SK-N-SH treated with all-trans-retinoic acid at 6 μM for 48 hours (cell line): ENCODE measurements at regions not wholly inside any gene's neighbourhood (a gene's known extent, or its start where the extent isn't known, plus 50 kb on each side); places are given as distances from the start of the nearest gene placed in this dataset.

ENCODE experiments used
- ATAC-seq: fragments of 200-7000 bp; cut with Tn5 transposase; 3 replicates; pipeline ENCODE4 v1.9.1; 2020; ENCODE audit warnings: mild to moderate bottlenecking, moderate library complexity
- ARNTL ChIP-seq: fragments of 450-650 bp; formaldehyde crosslinking; IDR thresholded peaks from 2 replicates; pipeline ENCODE4 v1.5.0; 2020; ENCODE audit warnings: low read depth, mild to moderate bottlenecking, moderate library complexity, borderline replicate concordance
- BACH2 ChIP-seq: fragments of 250-450 bp; sonication (Bioruptor Pico); IDR thresholded peaks from 2 replicates; pipeline ENCODE4 v1.9.0; 2021; ENCODE audit warnings: mild to moderate bottlenecking, borderline replicate concordance
- CREB5 ChIP-seq: fragments of 250-450 bp; sonication (Bioruptor Pico); IDR thresholded peaks from 2 replicates; pipeline ENCODE4 v1.5.1; 2020; ENCODE audit warnings: low read depth, mild to moderate bottlenecking, moderate library complexity
- CSDC2 ChIP-seq: fragments of 250-450 bp; sonication (Bioruptor Pico); IDR thresholded peaks from 2 replicates; pipeline ENCODE4 v1.5.0; 2020; ENCODE audit warnings: mild to moderate bottlenecking, moderate library complexity
- ESRRG ChIP-seq: fragments of 250-450 bp; sonication (Bioruptor Pico); IDR thresholded peaks from 2 replicates; pipeline ENCODE4 v1.6.1; 2021; ENCODE audit warnings: mild to moderate bottlenecking
- GLIS3 ChIP-seq: fragments of 250-450 bp; sonication (Bioruptor Pico); IDR thresholded peaks from 2 replicates; pipeline ENCODE4 v1.5.0; 2020; ENCODE audit warnings: mild to moderate bottlenecking, moderate library complexity
- OSR1 ChIP-seq: fragments of 250-450 bp; sonication (Bioruptor Pico); IDR thresholded peaks from 2 replicates; pipeline ENCODE4 v1.8.0; 2022; ENCODE audit warnings: moderate library complexity, mild to moderate bottlenecking, inconsistent platforms
- PATZ1 ChIP-seq: fragments of 250-450 bp; sonication (Bioruptor Pico); IDR thresholded peaks from 2 replicates; pipeline ENCODE4 v1.8.0; 2020; ENCODE audit warnings: mild to moderate bottlenecking, moderate library complexity, borderline replicate concordance
- POU6F1 ChIP-seq: fragments of 250-450 bp; sonication (Bioruptor Pico); IDR thresholded peaks from 2 replicates; pipeline ENCODE4 v1.8.0; 2021; ENCODE audit warnings: low read depth, mild to moderate bottlenecking, moderate library complexity, borderline replicate concordance
- PPARA ChIP-seq: fragments of 250-450 bp; sonication (Bioruptor Pico); IDR thresholded peaks from 2 replicates; pipeline ENCODE4 v1.5.0; 2020; ENCODE audit warnings: mild to moderate bottlenecking, borderline replicate concordance
- RARB ChIP-seq: fragments of 250-450 bp; sonication (Bioruptor Pico); IDR thresholded peaks from 2 replicates; pipeline ENCODE4 v1.8.0; 2021; ENCODE audit warnings: mild to moderate bottlenecking, moderate library complexity
- SNAI2 ChIP-seq: fragments of 250-450 bp; sonication (Bioruptor Pico); IDR thresholded peaks from 2 replicates; pipeline ENCODE4 v1.5.0; 2020; ENCODE audit warnings: mild to moderate bottlenecking, moderate library complexity
- TCF4 ChIP-seq: fragments of 250-450 bp; sonication (Bioruptor Pico); IDR thresholded peaks from 2 replicates; pipeline ENCODE4 v1.8.0; 2021; ENCODE audit warnings: mild to moderate bottlenecking, moderate library complexity, borderline replicate concordance
- TOX ChIP-seq: fragments of 250-450 bp; sonication (Bioruptor Pico); IDR thresholded peaks from 2 replicates; pipeline ENCODE4 v1.8.0; 2021; ENCODE audit warnings: mild to moderate bottlenecking, moderate library complexity, borderline replicate concordance
- TSHZ2 ChIP-seq: fragments of 250-450 bp; sonication (Bioruptor Pico); IDR thresholded peaks from 2 replicates; pipeline ENCODE4 v1.5.0; 2020; ENCODE audit warnings: mild to moderate bottlenecking, moderate library complexity
- ZC3H10 ChIP-seq: fragments of 250-450 bp; sonication (Bioruptor Pico); IDR thresholded peaks from 2 replicates; pipeline ENCODE4 v1.5.1; 2021; ENCODE audit warnings: mild to moderate bottlenecking, moderate library complexity
- ZFP3 ChIP-seq: fragments of 250-450 bp; sonication (Bioruptor Pico); IDR thresholded peaks from 2 replicates; pipeline ENCODE4 v1.5.0; 2020; ENCODE audit warnings: mild to moderate bottlenecking, moderate library complexity
- ZFP30 ChIP-seq: fragments of 450-650 bp; formaldehyde crosslinking; IDR thresholded peaks from 2 replicates; pipeline ENCODE4 v1.5.0; 2022; ENCODE audit warnings: mild to moderate bottlenecking, moderate library complexity
- ZNF565 ChIP-seq: fragments of 450-650 bp; formaldehyde crosslinking; conservative IDR thresholded peaks from 2 replicates; pipeline ENCODE4 v1.5.0; 2020; ENCODE audit warnings: low read depth, mild to moderate bottlenecking, moderate library complexity
- ZNF70 ChIP-seq: fragments of 450-650 bp; formaldehyde crosslinking; IDR thresholded peaks from 2 replicates; pipeline ENCODE4 v1.5.0; 2020; ENCODE audit warnings: mild to moderate bottlenecking, moderate library complexity
- ZNF8 ChIP-seq: fragments of 450-650 bp; formaldehyde crosslinking; IDR thresholded peaks from 2 replicates; pipeline ENCODE4 v1.5.0; 2020; ENCODE audit warnings: mild to moderate bottlenecking, moderate library complexity
- TF ChIP-seq, protein P1 (sequence below): fragments of 250-450 bp; sonication (Bioruptor Pico); IDR thresholded peaks from 2 replicates; pipeline ENCODE4 v1.5.1; 2021; ENCODE audit warnings: mild to moderate bottlenecking, moderate library complexity

GRCh38 chr2:128665113-128665512, 346.4 kb upstream of the HS6ST1 start (continued):
- TF ChIP-seq CREB5 (CRISPR knock-in tag) (no peak), TCF4 (CRISPR knock-in tag) (no peak), PPARA (CRISPR knock-in tag) (no peak), ESRRG (CRISPR knock-in tag) (no peak), GLIS3 (no peak), ZNF8 (no peak)

GRCh38 chr2:128666596-128666995, 347.9 kb upstream of the HS6ST1 start:
- TF ChIP-seq POU6F1 (CRISPR knock-in tag) (no peak), OSR1 (CRISPR knock-in tag) (no peak), PPARA (CRISPR knock-in tag) (no peak), ZNF565 (CRISPR knock-in tag) (no peak), TCF4 (CRISPR knock-in tag) (no peak), ZC3H10 (CRISPR knock-in tag) (no peak), PATZ1 (CRISPR knock-in tag) (no peak), ARNTL (CRISPR knock-in tag) (no peak), ZNF8 (no peak), CSDC2 (no peak), ZFP3 (CRISPR knock-in tag) (no peak), TSHZ2 (CRISPR knock-in tag) (no peak), SNAI2 (no peak), ZFP30 (CRISPR knock-in tag) (no peak), GLIS3 (no peak), ZNF70 (CRISPR knock-in tag) (no peak), RARB (CRISPR knock-in tag) (no peak), CREB5 (CRISPR knock-in tag) (no peak)
- TF ChIP-seq, protein P1, sequence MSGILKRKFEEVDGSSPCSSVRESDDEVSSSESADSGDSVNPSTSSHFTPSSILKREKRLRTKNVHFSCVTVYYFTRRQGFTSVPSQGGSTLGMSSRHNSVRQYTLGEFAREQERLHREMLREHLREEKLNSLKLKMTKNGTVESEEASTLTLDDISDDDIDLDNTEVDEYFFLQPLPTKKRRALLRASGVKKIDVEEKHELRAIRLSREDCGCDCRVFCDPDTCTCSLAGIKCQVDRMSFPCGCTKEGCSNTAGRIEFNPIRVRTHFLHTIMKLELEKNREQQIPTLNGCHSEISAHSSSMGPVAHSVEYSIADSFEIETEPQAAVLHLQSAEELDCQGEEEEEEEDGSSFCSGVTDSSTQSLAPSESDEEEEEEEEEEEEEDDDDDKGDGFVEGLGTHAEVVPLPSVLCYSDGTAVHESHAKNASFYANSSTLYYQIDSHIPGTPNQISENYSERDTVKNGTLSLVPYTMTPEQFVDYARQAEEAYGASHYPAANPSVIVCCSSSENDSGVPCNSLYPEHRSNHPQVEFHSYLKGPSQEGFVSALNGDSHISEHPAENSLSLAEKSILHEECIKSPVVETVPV (CRISPR knock-in tag), result no peak

DNA sequence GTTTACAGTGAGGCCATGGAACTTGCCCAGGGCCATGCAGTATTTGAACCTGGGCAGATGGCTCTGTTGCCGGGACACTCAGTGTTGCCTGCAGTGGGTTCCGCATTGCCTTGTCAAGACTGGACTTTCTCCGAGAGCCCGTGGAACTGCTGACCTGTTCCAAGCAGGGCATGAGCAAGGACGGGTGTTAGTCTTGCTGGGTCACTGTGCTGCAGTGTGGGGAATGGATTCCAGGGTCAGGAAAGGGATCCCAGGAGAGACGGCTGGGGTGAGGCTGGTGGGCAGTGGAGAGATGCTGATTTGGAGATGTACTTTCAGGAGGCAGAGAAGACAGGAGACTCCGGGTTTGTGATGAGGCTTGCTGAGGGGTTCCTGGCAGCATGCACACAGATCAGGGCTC, 348.7 kb upstream of the HS6ST1 start:
- TF ChIP-seq ZNF70 (CRISPR knock-in tag) (no peak), RARB (CRISPR knock-in tag) (no peak), PATZ1 (CRISPR knock-in tag) (no peak), ESRRG (CRISPR knock-in tag) (no peak), ZNF565 (CRISPR knock-in tag) (no peak), BACH2 (no peak), TOX (CRISPR knock-in tag) (no peak), SNAI2 (no peak), PPARA (CRISPR knock-in tag) (no peak), ZFP30 (CRISPR knock-in tag) (no peak), GLIS3 (no peak), ZFP3 (CRISPR knock-in tag) (no peak), OSR1 (CRISPR knock-in tag) (no peak), TCF4 (CRISPR knock-in tag) (no peak), CSDC2 (no peak), ARNTL (CRISPR knock-in tag) (no peak), ZNF8 (no peak)
- TF ChIP-seq, all 23 proteins: peak for 0
- no peak for ATAC-seq

More at GRCh38 chr2:128666596-128666995, 347.9 kb upstream of the HS6ST1 start:
- ATAC-seq, result no peak
